GM12865 (cell line): ENCODE measurements at regions not wholly inside any gene's neighbourhood (a gene's known extent, or its start where the extent isn't known, plus 50 kb on each side); places are given as distances from the start of the nearest gene placed in this dataset.

Source experiments
- DNase-seq: peaks from one replicate; pipeline ENCODE4 v3.0.0; 2010; ENCODE audit warnings: low read depth
- H3K4me3 ChIP-seq: 2 replicates; pipeline ENCODE4 v1.5.1; 2011; ENCODE audit warnings: mild to moderate bottlenecking, low read depth, low read length, control low read depth
- TF ChIP-seq, protein P1 (sequence below): IDR thresholded peaks from 2 replicates; pipeline ENCODE4 v1.5.1; 2011; ENCODE audit warnings: low read length, control low read depth, low read depth, inconsistent platforms; ENCODE audit not compliant: insufficient read depth; ENCODE audit errors: missing control alignments

DNA sequence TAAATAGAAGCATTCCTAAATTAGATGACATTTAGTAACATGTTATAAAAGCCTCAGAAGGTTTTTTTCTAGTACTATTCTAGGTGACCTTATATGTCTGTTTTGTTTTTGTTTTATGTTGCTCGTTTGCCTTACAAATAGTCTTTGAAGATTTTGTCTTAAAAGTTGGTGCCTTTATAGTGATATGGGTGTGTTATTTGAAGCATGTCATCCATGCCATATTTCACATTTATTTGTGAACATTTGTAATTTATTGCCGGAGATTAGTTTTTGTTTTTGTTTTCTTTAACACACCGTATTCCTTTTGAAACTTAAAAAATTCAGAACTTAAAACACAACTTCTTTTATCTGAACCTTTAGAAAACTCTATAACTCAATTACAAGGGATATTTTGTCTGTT is 422.8 kb upstream of the PCDH9 start:
- TF ChIP-seq, protein P1, sequence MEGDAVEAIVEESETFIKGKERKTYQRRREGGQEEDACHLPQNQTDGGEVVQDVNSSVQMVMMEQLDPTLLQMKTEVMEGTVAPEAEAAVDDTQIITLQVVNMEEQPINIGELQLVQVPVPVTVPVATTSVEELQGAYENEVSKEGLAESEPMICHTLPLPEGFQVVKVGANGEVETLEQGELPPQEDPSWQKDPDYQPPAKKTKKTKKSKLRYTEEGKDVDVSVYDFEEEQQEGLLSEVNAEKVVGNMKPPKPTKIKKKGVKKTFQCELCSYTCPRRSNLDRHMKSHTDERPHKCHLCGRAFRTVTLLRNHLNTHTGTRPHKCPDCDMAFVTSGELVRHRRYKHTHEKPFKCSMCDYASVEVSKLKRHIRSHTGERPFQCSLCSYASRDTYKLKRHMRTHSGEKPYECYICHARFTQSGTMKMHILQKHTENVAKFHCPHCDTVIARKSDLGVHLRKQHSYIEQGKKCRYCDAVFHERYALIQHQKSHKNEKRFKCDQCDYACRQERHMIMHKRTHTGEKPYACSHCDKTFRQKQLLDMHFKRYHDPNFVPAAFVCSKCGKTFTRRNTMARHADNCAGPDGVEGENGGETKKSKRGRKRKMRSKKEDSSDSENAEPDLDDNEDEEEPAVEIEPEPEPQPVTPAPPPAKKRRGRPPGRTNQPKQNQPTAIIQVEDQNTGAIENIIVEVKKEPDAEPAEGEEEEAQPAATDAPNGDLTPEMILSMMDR = no peak
- DNase-seq = no peak
- H3K4me3 ChIP-seq = no peak overlapping the region

DNA sequence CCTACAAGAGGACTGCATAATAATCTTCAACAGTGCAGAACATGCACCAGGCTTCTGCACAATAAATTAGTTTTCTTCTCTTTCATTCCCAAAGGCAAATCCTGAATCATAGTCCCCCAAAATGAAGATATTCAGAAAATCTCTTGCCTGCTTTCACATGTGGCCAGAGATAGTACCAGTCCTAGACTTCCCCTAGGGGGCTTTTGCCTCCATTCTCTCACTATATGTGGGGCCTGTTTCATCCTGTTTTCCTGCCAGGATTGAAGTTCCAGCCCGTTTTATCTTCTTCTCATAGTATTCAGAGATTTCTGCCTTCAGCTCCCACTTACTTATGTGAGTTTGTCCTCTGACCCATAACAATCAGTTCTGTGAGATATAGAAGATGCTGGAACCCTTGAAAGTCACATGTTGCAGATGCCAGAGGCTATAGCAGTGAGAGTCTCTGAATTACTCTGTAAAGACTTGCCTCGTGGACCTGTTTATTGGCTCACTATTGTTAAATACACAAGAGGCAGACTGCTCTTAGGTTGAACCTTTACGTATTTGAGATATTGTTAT is 421.9 kb upstream of the PCDH9 start:
- no peak overlapping the region for H3K4me3 ChIP-seq
- TF ChIP-seq, protein P1 = no peak
- no peak for DNase-seq

DNA sequence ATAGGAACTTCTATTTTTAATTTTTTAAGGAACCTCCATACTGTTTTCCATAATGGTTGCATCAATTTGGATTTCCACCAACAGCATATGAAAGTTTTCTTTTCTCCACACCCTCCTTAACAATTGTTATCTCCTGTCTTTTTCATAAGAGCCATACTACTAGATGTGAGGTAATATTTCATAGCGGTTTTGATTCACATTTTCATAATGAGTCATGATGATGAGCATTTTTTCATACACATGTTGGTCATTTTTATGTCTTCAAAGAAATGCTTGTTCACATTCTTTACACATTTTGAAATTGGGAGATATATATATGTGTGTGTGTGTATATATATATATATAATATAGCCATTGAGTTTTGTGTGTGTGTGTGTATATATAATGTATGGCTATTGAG is 420.3 kb upstream of the PCDH9 start:
- TF ChIP-seq, protein P1 = no peak
- DNase-seq = no peak
- H3K4me3 ChIP-seq = no peak overlapping the region

DNA sequence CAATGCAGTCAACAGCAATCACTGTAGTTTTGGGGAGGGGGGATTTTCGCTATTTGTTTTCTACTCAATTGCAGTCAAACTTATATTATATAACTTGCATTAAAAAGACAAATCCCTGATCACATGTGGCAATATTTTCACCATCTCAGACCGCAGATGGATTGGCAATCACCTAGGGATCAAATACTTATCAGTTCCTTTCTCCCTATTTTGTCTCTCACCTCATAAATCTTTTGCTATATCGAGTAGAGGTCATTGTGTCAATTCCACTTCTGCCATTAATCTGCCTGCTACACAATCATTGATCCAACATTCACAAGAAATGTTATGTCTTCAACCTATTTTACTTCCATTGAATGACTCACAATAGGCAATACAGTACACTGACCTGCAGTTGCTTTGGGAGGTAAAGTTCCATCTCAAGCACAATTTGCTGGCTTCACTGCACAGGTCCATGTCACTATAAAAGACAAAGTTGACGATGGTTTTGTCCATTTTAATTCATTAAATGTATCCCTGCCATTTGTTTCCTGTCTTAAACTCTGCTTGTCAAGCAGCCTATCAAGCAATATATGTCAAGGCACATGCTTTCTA is 415.8 kb upstream of the PCDH9 start:
- no peak overlapping the region for H3K4me3 ChIP-seq
- no peak for DNase-seq
- TF ChIP-seq, protein P1 = no peak

DNA sequence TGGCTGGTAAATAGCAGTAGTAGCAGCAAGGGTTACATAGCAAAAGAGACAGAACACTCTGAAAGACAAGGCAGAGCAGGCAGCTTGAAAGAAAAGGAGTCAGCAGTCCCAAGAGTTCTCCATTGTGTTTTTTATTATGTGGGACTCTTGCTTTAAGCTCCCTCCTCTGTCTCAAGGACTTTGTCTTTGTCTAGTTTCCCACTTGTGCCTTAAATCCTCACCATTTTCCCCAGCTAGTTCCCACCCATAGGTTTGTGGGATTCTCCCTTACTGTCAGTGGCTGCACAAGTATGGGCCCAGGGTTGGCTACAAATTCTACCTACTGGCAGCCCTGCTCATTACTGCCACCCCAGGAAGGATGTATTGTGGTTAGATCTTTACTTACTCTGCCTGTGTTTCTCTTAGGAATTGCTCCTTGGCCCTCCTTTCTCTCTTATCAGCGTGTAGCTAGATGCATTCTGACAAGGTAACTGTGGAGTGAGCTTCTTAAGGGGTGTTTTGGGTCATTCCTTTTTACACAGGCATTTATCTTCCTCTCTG is 413.4 kb upstream of the PCDH9 start:
- DNase-seq = no peak
- no peak overlapping the region for H3K4me3 ChIP-seq
- TF ChIP-seq, protein P1 = no peak

DNA sequence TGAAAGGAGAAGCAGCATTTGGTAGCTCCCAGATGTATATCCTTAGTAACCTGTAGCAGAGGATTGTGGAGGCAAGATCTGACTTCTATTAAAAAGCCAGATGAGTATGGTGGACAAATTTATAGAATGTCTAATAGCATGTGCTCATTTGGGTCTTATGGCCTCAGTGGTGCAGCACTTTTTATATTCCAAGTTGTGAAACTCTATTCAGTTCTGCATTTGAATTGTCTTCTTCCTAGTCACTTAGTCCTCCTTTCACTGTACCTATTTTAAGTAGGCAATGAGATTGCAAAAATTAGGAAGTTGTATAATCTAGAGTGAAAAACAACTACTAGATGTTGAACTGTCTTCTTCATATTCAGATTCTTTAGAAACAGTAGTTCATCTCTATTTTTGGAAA is 412.5 kb upstream of the PCDH9 start:
- no peak overlapping the region for H3K4me3 ChIP-seq
- TF ChIP-seq, protein P1 = no peak
- no peak for DNase-seq

DNA sequence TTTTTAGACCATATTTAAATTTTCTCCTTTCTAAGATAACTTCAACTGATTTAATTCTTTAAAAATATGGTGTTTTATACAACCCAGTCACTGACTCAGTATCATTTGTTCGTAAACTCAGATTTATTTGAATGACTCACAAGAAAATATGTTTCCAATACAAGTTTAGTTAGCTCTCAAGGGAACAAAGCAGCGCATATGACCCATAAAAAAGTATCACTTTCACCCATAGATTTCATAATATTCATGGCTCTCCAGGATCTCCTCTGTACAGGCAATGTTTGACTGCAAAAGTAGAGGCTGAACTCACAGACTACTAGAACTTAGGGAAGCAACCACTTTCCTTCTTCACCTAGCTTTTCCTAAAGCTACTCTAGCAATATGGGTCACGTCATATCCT is 405.6 kb upstream of the PCDH9 start:
- TF ChIP-seq, protein P1 = no peak
- no peak overlapping the region for H3K4me3 ChIP-seq
- DNase-seq = no peak
